ENCODE measurements at regions not wholly inside any gene's neighbourhood (a gene's known extent, or its start where the extent isn't known, plus 50 kb on each side); places are given as distances from the start of the nearest gene placed in this dataset.

GRCh38 chr11:97729546-97730272, 1291.0 kb upstream of the CNTN5 start:
- WGBS (ENCODE audit: missing lambda C conversion rate), result 7% methylated on average over 4 of the region's 4 CpGs
- no peak for ATAC-seq
- TF ChIP-seq CBX8 (IDR thresholded peaks at IDR 0.05) (no peak), ZNF302 (CRISPR knock-in tag; IDR thresholded peaks at IDR 0.05) (no peak), HOXA7 (CRISPR knock-in tag; IDR thresholded peaks at IDR 0.05) (no peak), HOXB5 (CRISPR knock-in tag; IDR thresholded peaks at IDR 0.05) (no peak), USF2 (IDR thresholded peaks at IDR 0.05) (no peak), TFCP2L1 (CRISPR knock-in tag; IDR thresholded peaks at IDR 0.05) (no peak), KDM5A (IDR thresholded peaks at IDR 0.05) (no peak), MYC (IDR thresholded peaks at IDR 0.05; ENCODE audit: borderline replicate concordance, low read length) (no peak), MAX (IDR thresholded peaks at IDR 0.05) (no peak), RARB (CRISPR knock-in tag; IDR thresholded peaks at IDR 0.05) (no peak), RNF2 (IDR thresholded peaks at IDR 0.05; ENCODE audit: borderline replicate concordance, low read depth) (no peak), PBX3 (IDR thresholded peaks at IDR 0.05) (no peak), CHD4 (IDR thresholded peaks at IDR 0.05; ENCODE audit: borderline replicate concordance) (no peak), ESRRA (IDR thresholded peaks at IDR 0.05; ENCODE audit: borderline replicate concordance, low read length) (no peak), POLR2AphosphoS2 (conservative IDR thresholded peaks at IDR 0.05; ENCODE audit: low read length) (no peak), CHD2 (IDR thresholded peaks at IDR 0.05; ENCODE audit: low read length, partially characterized antibody) (no peak), ZFP36 (IDR thresholded peaks at IDR 0.05; ENCODE audit: borderline replicate concordance, partially characterized antibody) (no peak), ELK1 (IDR thresholded peaks at IDR 0.05; ENCODE audit: low read depth, low read length) (no peak)
- no peak overlapping the region for H3K4me3 ChIP-seq
- CTCF ChIA-PET, result no interaction called here
- no peaks in the 10 kb centered on the region for H3K4me1 ChIP-seq
- no peak for DNase-seq (ENCODE audit: low read depth in 1 of 2, low spot score in 1 of 2)
- no peak overlapping the region for H3K27ac ChIP-seq
- no peak for FAIRE-seq
- POLR2A ChIA-PET, result no interaction called here
- H3K4me2 ChIP-seq, result no peak overlapping the region
- H3K9me3 ChIP-seq, result no peaks in the 10 kb centered on the region

- POLR2A ChIA-PET, result no interaction called here
- Histone ChIP-seq H3K27ac (no peak overlapping the region), H3K4me2 (no peak overlapping the region), H3K4me3 (no peak overlapping the region), H3K4me1 (no peaks in the 10 kb centered on the region), H3K9me3 (no peaks in the 10 kb centered on the region)
- no peak for ATAC-seq
- CTCF ChIA-PET, result interaction anchor here (0.6 kb wide), 1 partner anchor 109 kb away, joined by 3 read pairs; no protein-coding TSS in a partner anchor
- no peak for TF ChIP-seq FOXS1 (CRISPR knock-in tag; IDR thresholded peaks at IDR 0.05)
- no peak for TF ChIP-seq RAD21 (conservative IDR thresholded peaks at IDR 0.05 in 1 of 2, IDR thresholded peaks at IDR 0.05 in 1 of 2)
- no peak for TF ChIP-seq RCOR1 (IDR thresholded peaks at IDR 0.05; ENCODE audit: low read depth, low read length)
- no peak for TF ChIP-seq MAFK (IDR thresholded peaks at IDR 0.05; ENCODE audit: partially characterized antibody)
- TF ChIP-seq RNF2 (IDR thresholded peaks at IDR 0.05; ENCODE audit: borderline replicate concordance, low read depth), result no peak
- TF ChIP-seq FOSL2 (IDR thresholded peaks at IDR 0.05), result no peak
- no peak for TF ChIP-seq FOSL2 (CRISPR knock-in tag; IDR thresholded peaks at IDR 0.05)
- TF ChIP-seq HOXA7 (CRISPR knock-in tag; IDR thresholded peaks at IDR 0.05), result no peak
- no peak for TF ChIP-seq SMC3 (IDR thresholded peaks at IDR 0.05)
- TF ChIP-seq ESRRA (IDR thresholded peaks at IDR 0.05; ENCODE audit: borderline replicate concordance, low read length), result no peak
- no peak for TF ChIP-seq CHD4 (IDR thresholded peaks at IDR 0.05; ENCODE audit: borderline replicate concordance)
- TF ChIP-seq MYC (IDR thresholded peaks at IDR 0.05; ENCODE audit: borderline replicate concordance, low read length), result no peak
- no peak for TF ChIP-seq NR3C1 (IDR thresholded peaks at IDR 0.05)
- TF ChIP-seq TP53 (CRISPR knock-in tag; IDR thresholded peaks at IDR 0.05), result no peak
- TF ChIP-seq GATA3 (IDR thresholded peaks at IDR 0.05; ENCODE audit: borderline replicate concordance), result no peak
- no peak for TF ChIP-seq USF2 (IDR thresholded peaks at IDR 0.05)
- no peak for TF ChIP-seq E2F6 (IDR thresholded peaks at IDR 0.05; ENCODE audit: borderline replicate concordance, low read depth)
- TF ChIP-seq JUN (IDR thresholded peaks at IDR 0.05), result no peak
- no peak for TF ChIP-seq CBX8 (IDR thresholded peaks at IDR 0.05)
- DNase-seq (ENCODE audit: low read depth in 1 of 2, low spot score in 1 of 2), result no peak
- FAIRE-seq, result no peak
- WGBS (ENCODE audit: missing lambda C conversion rate), result 0% methylated on average over 1 of the region's 1 CpG
Observed at GRCh38 chr11:97732011-97732632, 1288.6 kb upstream of the CNTN5 start.

All from A549 (cell line).